Hematopoietic multipotent progenitor cell treated with erythropoietin and hydrocortisone succinate and interleukin-3 and kit ligand, for 17 days (in vitro differentiated cells): ENCODE measurements at regions not wholly inside any gene's neighbourhood (a gene's known extent, or its start where the extent isn't known, plus 50 kb on each side); places are given as distances from the start of the nearest gene placed in this dataset.

Experiments
- DNase-seq: peaks from one replicate; pipeline ENCODE4 v3.0.0-alpha.2; 2015; ENCODE audit warnings: low spot score

DNA sequence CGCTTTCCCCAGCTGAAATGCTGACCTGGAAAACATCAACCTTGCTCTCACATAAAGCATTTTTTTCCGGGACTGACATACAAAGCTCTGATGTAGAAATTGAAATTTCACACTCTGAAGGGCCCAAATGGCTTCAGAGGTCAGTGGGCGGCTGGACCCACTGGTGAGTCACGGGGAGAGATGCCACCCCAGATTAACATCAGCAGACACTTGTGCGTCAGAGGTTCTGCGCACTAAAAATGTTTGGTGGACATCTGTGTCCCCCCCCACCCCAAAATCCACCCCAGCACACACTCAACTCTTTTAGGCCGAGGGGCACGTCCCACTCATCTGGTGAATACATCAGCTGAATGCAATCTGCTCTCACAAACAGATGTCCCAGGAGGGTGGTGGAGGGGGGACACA, 208.9 kb downstream of the ASB1 start:
- DNase-seq, result no peak

GRCh38 chr2:238636269-238637073, 209.7 kb downstream of the ASB1 start:
- DNase-seq, result no peak

GRCh38 chr2:238638100-238638981, 209.5 kb upstream of the TWIST2 start:
- DNase-seq, result no peak

GRCh38 chr2:238638982-238639628, 208.8 kb upstream of the TWIST2 start:
- no peak for DNase-seq

DNA sequence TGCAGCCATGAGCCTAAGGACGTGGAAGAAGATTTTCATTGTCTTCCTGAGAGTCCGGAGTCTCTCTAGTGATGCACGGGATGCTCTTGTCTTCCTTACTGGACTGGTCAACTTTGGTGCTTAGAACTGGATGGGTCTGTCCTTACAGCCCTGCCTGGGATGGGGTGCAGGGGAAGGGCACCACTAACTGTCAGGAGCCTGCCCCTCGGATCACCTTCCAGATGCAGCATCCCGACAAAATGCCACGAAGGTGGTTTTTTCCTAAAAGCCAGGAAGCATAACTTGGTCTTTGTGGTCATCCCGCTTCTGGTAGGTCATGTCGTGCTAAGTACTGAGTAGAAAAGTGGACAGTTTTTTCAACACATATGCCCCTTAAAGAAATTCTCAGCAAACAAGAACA, 207.4 kb upstream of the TWIST2 start:
- DNase-seq, result no peak

DNA sequence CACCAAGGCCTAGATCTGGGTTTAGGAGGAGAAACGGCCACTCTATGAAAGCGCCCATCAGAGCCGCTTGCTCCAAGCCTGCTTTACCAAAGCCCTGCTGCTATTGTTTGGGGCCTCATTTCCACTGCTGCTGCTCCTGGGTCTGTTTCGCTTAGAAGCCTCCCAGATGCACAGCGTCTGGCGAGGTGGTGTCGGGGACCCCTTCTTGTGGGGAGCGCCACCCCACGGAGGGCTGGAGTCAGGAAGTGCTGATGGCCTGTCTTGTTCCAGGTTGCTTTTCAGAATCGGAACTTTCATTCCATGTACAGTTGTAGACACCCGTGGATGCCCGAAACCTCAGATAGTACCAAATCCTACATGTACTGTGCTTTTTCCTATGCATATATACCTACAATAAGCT, 204.9 kb upstream of the TWIST2 start:
- no peak for DNase-seq

DNA sequence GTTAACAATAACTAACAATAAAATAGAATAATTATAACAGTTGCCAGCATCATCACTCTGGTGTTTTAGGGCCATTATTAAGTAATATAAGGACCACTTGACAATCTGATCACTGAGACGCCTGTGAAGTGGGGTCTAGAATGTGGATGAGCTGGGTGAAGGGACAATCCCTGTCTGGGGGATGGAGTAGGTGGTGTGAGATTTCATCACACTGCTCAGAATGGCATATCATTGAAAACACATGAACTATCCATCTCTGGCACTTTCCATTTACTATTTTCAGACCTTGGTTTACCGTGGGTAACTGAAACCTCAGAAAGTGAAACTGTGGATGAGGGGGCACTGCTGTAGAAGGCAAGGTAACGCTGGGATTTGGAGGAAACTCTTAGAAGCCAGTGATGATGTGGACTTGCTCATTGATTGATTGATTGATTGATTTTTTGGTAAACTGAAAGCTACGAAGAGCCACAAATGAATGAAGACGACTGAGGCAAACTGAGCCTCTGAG, 204.4 kb upstream of the TWIST2 start:
- no peak for DNase-seq

DNA sequence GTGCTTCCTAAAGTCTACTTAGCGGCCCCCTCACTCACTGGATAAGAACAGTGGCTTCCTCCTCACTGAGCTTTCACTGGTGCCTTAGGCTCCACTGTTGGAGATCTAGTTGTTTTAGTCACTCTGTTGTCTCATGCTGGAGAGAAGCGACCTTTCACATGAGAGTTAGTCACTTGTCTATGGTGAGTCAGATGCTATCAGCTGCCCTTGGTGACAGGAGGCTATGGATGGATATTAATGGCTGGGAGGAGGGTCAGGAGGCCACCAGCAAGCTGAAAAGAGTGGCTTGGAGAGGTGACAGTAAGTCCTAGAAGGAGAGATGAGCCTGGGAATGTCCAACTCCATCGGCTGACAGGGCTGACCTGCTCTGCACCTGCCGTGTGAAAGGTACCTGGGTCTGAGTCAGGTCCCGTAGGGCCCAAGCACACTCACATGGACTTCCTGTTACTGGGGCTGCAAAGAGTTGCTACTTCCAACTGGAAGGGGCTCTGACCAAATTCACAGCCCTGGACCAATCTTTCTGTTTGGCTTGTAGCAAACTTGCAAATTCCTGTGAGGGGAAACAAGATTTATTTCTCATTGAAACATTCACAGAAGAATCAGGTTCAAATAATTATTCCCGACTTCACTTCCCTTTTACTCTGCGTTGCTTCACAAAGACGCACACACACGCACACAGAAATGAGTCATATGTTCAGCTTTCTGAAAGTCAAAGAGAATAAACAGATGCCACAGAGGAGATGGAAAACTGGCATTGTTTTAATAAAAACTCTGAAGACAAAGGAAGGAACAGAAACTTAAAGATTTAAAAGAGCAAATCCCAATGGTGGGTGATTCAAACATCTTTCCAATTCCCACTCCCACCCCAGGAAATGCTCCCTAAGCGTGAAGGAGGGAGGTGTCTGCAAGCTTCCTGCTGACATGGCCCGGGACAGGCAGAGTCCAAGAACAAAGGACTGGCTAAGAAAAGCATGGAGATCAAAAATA, 203.5 kb upstream of the TWIST2 start:
- DNase-seq, result no peak

- DNase-seq, result no peak
These were observed 202.8 kb upstream of the TWIST2 start for GRCh38 chr2:238645095-238645494.

GRCh38 chr2:238645716-238646115, 202.2 kb upstream of the TWIST2 start:
- no peak for DNase-seq

GRCh38 chr2:238646281-238646680, 201.6 kb upstream of the TWIST2 start:
- DNase-seq, result no peak

GRCh38 chr2:238646803-238647202, 201.1 kb upstream of the TWIST2 start:
- DNase-seq, result no peak

DNA sequence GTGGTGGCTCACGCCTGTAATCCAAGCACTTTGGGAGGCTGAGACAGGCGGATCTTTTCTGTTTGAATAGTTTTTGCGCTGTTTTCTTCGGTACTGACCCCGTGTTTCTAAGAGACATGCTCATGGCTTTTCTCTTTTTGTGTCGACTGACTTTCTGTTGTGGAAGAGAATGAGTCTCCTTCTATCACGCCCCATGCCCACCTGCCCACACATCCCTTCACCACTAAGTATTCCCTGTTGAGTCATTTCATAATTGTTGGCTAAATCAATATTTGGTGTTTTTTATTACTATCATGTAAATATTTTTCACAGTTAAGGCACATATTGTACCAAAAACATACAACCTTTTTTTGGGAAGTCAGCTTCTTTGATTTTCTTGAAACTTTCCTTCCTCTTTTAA, 198.8 kb upstream of the TWIST2 start:
- DNase-seq, result no peak

DNA sequence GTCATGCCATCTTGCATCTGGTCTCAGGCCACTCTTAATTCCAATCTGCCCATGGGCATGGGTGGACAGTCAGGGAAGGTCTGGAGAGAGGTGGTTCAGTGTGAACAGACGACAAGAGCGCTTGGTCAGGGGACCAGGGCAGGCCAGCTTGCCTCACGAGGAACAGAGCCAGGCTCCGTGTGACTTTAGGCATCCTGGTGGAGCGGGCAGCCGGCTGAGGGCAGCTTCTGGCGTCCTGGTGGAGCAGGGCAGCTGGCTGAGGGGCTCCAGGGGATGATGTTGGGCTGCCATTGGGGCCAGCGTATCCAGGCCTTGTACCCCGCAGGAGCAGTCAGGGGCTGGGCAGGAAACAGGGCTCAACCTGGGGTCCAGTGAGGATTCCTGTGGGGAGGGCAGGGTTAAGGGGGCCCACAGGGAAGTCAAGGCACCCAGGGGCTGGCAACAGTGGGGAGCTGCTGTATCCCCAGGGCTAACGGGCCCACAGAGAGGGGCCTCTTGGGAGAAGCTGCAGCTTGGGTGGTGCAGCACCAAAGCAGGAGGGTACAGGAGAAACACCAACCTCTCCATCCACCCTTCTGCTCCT, 197.9 kb upstream of the TWIST2 start:
- no peak for DNase-seq

DNA sequence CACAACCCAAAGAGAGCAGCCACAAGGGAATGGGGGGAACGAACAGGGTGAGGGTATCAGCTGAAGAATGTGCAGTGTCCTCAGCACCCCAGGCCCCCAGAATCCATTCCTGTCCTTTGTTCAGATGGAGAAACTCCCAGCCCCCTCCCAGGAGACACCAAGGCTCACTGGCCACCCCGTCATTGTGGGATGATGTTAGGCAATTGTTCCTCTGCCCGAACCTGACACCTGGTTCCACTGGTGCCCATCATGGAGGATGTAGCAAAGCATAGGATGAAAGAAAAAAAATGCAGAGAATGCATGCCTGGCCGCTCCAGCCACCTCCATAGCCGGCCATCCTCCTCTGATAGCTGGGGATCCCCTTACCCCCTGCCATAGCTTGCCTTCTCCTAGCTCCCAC, 197.3 kb upstream of the TWIST2 start:
- DNase-seq, result no peak

DNA sequence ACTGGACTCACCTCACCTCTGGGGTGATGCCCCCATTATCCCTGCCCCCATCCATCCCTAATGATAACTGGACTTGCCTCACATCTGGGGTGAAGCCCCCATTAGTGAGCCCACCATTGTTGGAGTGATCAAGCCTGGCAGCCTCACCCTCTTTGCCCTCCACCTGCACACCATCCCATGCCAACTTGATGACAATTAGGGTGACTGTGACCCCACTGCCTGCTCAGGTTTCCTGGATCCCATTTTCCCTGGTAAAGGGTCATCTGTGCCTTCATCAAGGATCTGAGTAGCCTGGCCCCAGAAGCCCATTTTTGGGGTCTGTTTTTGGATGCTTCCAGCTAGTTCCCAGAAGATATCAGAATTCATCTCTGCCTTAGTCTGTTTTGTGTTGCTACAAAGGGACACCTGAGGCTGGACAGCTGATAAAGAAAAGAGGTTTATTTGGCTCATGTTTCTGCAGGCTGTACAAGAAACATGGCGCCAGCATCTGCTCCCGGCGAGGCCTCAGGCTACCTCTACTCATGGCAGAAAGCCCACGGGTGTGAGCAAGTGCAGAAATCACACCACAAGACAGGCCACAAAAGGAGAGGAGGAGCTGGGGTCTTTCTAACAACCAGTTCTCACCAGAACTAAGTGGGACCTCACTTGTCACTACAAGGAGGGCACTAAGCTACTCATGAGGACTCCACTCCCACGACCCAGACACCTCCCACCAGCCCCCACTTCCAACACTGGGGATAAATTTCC, 196.4 kb upstream of the TWIST2 start:
- no peak for DNase-seq

- DNase-seq, result no peak
These were observed 195.7 kb upstream of the TWIST2 start for GRCh38 chr2:238652053-238652770.

GRCh38 chr2:238652771-238653157, 195.1 kb upstream of the TWIST2 start:
- no peak for DNase-seq

DNA sequence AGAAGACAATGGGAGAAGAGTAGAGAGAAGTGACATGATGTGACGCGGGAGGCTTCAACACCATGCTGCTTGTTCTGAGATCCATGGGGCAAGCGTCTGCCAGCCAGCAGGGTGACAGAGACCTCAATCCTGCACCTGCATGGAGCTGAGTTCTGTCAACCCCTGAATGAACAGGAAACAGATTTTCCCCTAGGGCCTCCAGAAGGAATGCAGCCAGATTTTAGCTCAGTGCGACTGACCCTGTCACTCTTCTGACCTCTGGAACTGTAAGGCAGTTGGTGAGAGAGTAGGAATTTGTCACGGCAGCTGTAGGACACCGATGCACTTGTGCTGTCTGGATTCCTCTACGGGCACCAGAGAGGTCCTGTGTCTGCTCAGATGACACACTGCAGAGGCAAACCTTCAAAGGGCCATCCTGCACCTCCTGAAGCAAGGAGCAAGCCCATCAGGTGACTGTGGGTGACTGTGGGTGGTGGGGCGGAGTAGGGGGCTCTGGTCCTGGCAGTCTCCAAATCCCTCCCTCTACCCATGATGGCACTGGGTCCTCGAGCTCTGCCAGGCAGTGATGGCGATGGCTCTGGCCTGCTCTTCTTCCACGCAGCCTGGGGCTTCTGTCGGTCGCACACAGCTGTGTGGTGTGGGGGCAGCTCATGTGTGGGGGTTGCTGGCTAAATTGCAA, 194.3 kb upstream of the TWIST2 start:
- no peak for DNase-seq
